Liver (tissue), 3 donors: ENCODE measurements at regions not wholly inside any gene's neighbourhood (a gene's known extent, or its start where the extent isn't known, plus 50 kb on each side); places are given as distances from the start of the nearest gene placed in this dataset.

Experiments used
- CTCF ChIP-seq: fragments of 150-350 bp; IDR thresholded peaks from 2 replicates; pipeline ENCODE4 v1.5.1; 2017; ENCODE audit warnings: improper control_type of control experiment, low read depth, low read length; ENCODE audit not compliant: missing input control
- FOXA1 ChIP-seq: IDR thresholded peaks from 2 replicates; pipeline ENCODE4 v1.6.1; 2016; ENCODE audit warnings: antibody characterized with exemption
- GABPA ChIP-seq, 2 donors: IDR thresholded peaks in 1 of 2; conservative IDR thresholded peaks in 1 of 2; 2 replicates each; pipeline ENCODE4 v1.6.1; 2016; ENCODE audit warnings: antibody characterized with exemption in 2 of 2, mild to moderate bottlenecking in 1 of 2, moderate library complexity in 1 of 2
- HNF4G ChIP-seq: IDR thresholded peaks from 2 replicates; pipeline ENCODE4 v1.6.1; 2016; ENCODE audit warnings: antibody characterized with exemption
- JUND ChIP-seq, 2 donors: IDR thresholded peaks; 2 replicates each; pipeline ENCODE4 v1.6.1; 2016; ENCODE audit warnings: antibody characterized with exemption in 2 of 2
- MAX ChIP-seq: IDR thresholded peaks from 2 replicates; pipeline ENCODE4 v1.6.1; 2016; ENCODE audit warnings: antibody characterized with exemption
- NR2F2 ChIP-seq: IDR thresholded peaks from 2 replicates; pipeline ENCODE4 v1.6.1; 2016; ENCODE audit warnings: antibody characterized with exemption
- RAD21 ChIP-seq, 2 donors: IDR thresholded peaks; 2 replicates each; pipeline ENCODE4 v1.6.1; 2016; ENCODE audit warnings: antibody characterized with exemption in 2 of 2, mild to moderate bottlenecking in 2 of 2
- REST ChIP-seq: IDR thresholded peaks from 2 replicates; pipeline ENCODE4 v1.6.1; 2016; ENCODE audit warnings: antibody characterized with exemption, mild to moderate bottlenecking
- RXRA ChIP-seq, 2 donors: IDR thresholded peaks; 2 replicates each; pipeline ENCODE4 v1.6.1; 2017 to 2018; ENCODE audit warnings: antibody characterized with exemption in 2 of 2, mild to moderate bottlenecking in 1 of 2
- SP1 ChIP-seq: IDR thresholded peaks from 2 replicates; pipeline ENCODE4 v1.6.1; 2018; ENCODE audit warnings: antibody characterized with exemption, mild to moderate bottlenecking
- TAF1 ChIP-seq: conservative IDR thresholded peaks from 2 replicates; pipeline ENCODE4 v1.6.1; 2016; ENCODE audit warnings: antibody characterized with exemption, mild to moderate bottlenecking
- YY1 ChIP-seq: IDR thresholded peaks from 2 replicates; pipeline ENCODE4 v1.6.1; 2016; ENCODE audit warnings: antibody characterized with exemption, mild to moderate bottlenecking
- ZBTB33 ChIP-seq: IDR thresholded peaks from 2 replicates; pipeline ENCODE4 v1.6.1; 2016; ENCODE audit warnings: antibody characterized with exemption
- donor health status: healthy.
- donor health status: healthy.

- no peak for TF ChIP-seq YY1
- TF ChIP-seq CTCF: no peak
- no peak for TF ChIP-seq SP1
- TF ChIP-seq ZBTB33: no peak
- no peak for TF ChIP-seq FOXA1
- TF ChIP-seq TAF1: no peak
- TF ChIP-seq NR2F2: no peak
- no peak for TF ChIP-seq JUND (IDR thresholded peaks at IDR 0.05)
- TF ChIP-seq HNF4G: no peak
- TF ChIP-seq MAX: no peak
- TF ChIP-seq RXRA (IDR thresholded peaks at IDR 0.05): no peak
- TF ChIP-seq REST: no peak
- TF ChIP-seq RAD21 (IDR thresholded peaks at IDR 0.05): no peak
- TF ChIP-seq GABPA (IDR thresholded peaks at IDR 0.05 in 1 of 2, conservative IDR thresholded peaks at IDR 0.05 in 1 of 2): no peak
Observed at GRCh38 chr20:4435225-4435624, 186.1 kb upstream of the ADRA1D start.
